GM12891 (cell line): ENCODE measurements at regions not wholly inside any gene's neighbourhood (a gene's known extent, or its start where the extent isn't known, plus 50 kb on each side); places are given as distances from the start of the nearest gene placed in this dataset.

Experiments used
- POLR2A ChIP-seq: IDR thresholded peaks from 2 replicates; pipeline ENCODE4 v1.6.1; 2011; ENCODE audit warnings: low read depth, low read length, control low read depth
- SPI1 ChIP-seq: IDR thresholded peaks from 2 replicates; pipeline ENCODE4 v1.6.1; 2011; ENCODE audit warnings: low read depth, low read length, control low read depth

DNA sequence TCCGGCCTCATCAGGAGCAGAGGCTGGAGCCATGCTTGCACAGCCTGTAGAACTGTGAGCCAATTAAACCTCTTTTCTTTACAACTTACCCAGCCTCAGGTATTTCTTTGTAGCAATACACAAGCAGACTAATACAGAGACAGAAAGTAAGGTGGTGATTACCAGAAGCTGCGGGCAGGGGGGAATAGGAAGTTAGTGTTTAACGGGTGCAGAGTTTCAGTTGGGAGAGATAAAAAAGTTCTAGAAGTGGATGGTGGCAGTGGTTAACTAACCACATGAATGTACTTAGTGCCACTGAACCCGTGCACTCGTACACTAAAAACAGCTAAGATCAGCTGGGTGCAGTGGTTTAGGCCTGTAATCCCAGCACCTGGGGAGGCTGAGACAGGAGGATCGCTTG, 80.4 kb upstream of the TARDBP start:
- no peak for TF ChIP-seq POLR2A
- no peak for TF ChIP-seq SPI1
